KMS-11 (cell line): ENCODE measurements at regions not wholly inside any gene's neighbourhood (a gene's known extent, or its start where the extent isn't known, plus 50 kb on each side); places are given as distances from the start of the nearest gene placed in this dataset.
"Not testable (repeated sequence)": the region's sequence is repeated elsewhere in the genome, so short reads cannot be mapped to it uniquely, and the experiment has no call there.

Experiments used
- H2AFZ ChIP-seq: fragments of 200-600 bp; sonication (generic); 2 replicates; pipeline ENCODE4 v1.6.1; 2016; ENCODE audit warnings: antibody characterized with exemption, mixed run types, low read depth
- H3K27ac ChIP-seq: fragments of 200-600 bp; sonication (generic); 2 replicates; pipeline ENCODE4 v1.6.1; 2016; ENCODE audit warnings: mild to moderate bottlenecking, mixed run types
- H3K27me3 ChIP-seq: fragments of 200-600 bp; sonication (generic); 2 replicates; pipeline ENCODE4 v1.6.1; 2017; ENCODE audit warnings: mild to moderate bottlenecking, low read depth, mixed run types, moderate library complexity; ENCODE audit not compliant: insufficient read depth
- H3K36me3 ChIP-seq: fragments of 200-600 bp; sonication (generic); 2 replicates; pipeline ENCODE4 v1.6.1; 2017; ENCODE audit warnings: mild to moderate bottlenecking, mixed run types; ENCODE audit not compliant: insufficient read depth
- H3K4me1 ChIP-seq: fragments of 200-600 bp; sonication (generic); 2 replicates; pipeline ENCODE4 v1.6.1; 2016; ENCODE audit warnings: mild to moderate bottlenecking, low read depth, mixed run types; ENCODE audit not compliant: poor library complexity, severe bottlenecking
- H3K4me2 ChIP-seq: fragments of 200-600 bp; sonication (generic); 2 replicates; pipeline ENCODE4 v1.7.0; 2016; ENCODE audit warnings: mild to moderate bottlenecking, mixed run types
- H3K4me3 ChIP-seq: fragments of 200-600 bp; sonication (generic); IDR thresholded peaks from 2 replicates; pipeline ENCODE4 v1.6.1; 2017; ENCODE audit warnings: low read depth, low read length, mixed read lengths; ENCODE audit not compliant: insufficient read depth
- H3K79me2 ChIP-seq: fragments of 200-600 bp; sonication (generic); 2 replicates; pipeline ENCODE4 v1.6.1; 2016; ENCODE audit warnings: low read depth, mixed run types; ENCODE audit not compliant: insufficient read depth
- H3K9ac ChIP-seq: fragments of 200-600 bp; sonication (generic); 2 replicates; pipeline ENCODE4 v1.6.1; 2016; ENCODE audit warnings: mild to moderate bottlenecking, mixed run types
- H4K20me1 ChIP-seq: fragments of 200-600 bp; sonication (generic); 2 replicates; pipeline ENCODE4 v1.6.1; 2016; ENCODE audit warnings: mild to moderate bottlenecking, mixed run types; ENCODE audit not compliant: insufficient read depth
- CTCF ChIP-seq: fragments of 200-600 bp; sonication (generic); conservative IDR thresholded peaks from 2 replicates; pipeline ENCODE4 v1.6.1; 2017; ENCODE audit warnings: low read depth, mild to moderate bottlenecking, antibody characterized with exemption, low read length, moderate library complexity, mixed read lengths

GRCh38 chr4:164251257-164251656, 502.7 kb upstream of the SMIM31 start:
- no peak for TF ChIP-seq CTCF
- no peak overlapping the region for H3K4me3 ChIP-seq

GRCh38 chr4:164252286-164252685, 501.6 kb upstream of the SMIM31 start:
- H2AFZ ChIP-seq = no peak overlapping the region
- no peaks in the 10 kb centered on the region for H3K4me1 ChIP-seq
- H3K27ac ChIP-seq = no peak overlapping the region
- H4K20me1 ChIP-seq = no peaks in the 10 kb centered on the region; the same call in 1 of the 2 replicates
- H3K79me2 ChIP-seq = no peaks in the 10 kb centered on the region
- H3K4me2 ChIP-seq = no peak overlapping the region
- no peak overlapping the region for H3K9ac ChIP-seq
- TF ChIP-seq CTCF = no peak
- H3K36me3 ChIP-seq = no peaks in the 10 kb centered on the region
- H3K4me3 ChIP-seq = no peak overlapping the region
- no peaks in the 10 kb centered on the region for H3K27me3 ChIP-seq

More at GRCh38 chr4:164251257-164251656, 502.7 kb upstream of the SMIM31 start:
- Histone ChIP-seq H3K9ac (no peak overlapping the region), H3K79me2 (no peaks in the 10 kb centered on the region), H3K4me2 (no peak overlapping the region), H3K4me1 (no peaks in the 10 kb centered on the region), H3K36me3 (no peaks in the 10 kb centered on the region), H4K20me1 (no peaks in the 10 kb centered on the region; the same call in 1 of the 2 replicates), H3K27ac (no peak overlapping the region), H2AFZ (no peak overlapping the region), H3K27me3 (no peaks in the 10 kb centered on the region)

GRCh38 chr4:164261831-164262230, 492.1 kb upstream of the SMIM31 start:
- Histone ChIP-seq H2AFZ (no peak overlapping the region), H3K27ac (no peak overlapping the region), H3K4me1 (no peaks in the 10 kb centered on the region), H3K4me3 (no peak overlapping the region), H3K4me2 (no peak overlapping the region), H4K20me1 (no peaks in the 10 kb centered on the region), H3K36me3 (no peaks in the 10 kb centered on the region), H3K27me3 (no peaks in the 10 kb centered on the region), H3K9ac (no peak overlapping the region), H3K79me2 (no peaks in the 10 kb centered on the region)
- TF ChIP-seq CTCF = no peak

- H4K20me1 ChIP-seq, H3K27me3 ChIP-seq, H2AFZ ChIP-seq, H3K36me3 ChIP-seq, H3K79me2 ChIP-seq, H3K27ac ChIP-seq, H3K9ac ChIP-seq, H3K4me3 ChIP-seq, H3K4me1 ChIP-seq, H3K4me2 ChIP-seq: not testable (repeated sequence)
Measured at GRCh38 chr4:164262508-164262907, 491.4 kb upstream of the SMIM31 start.

GRCh38 chr4:164277414-164277813, 476.5 kb upstream of the SMIM31 start:
- not testable (repeated sequence) for H3K4me2 ChIP-seq, H3K27ac ChIP-seq, H4K20me1 ChIP-seq, H3K9ac ChIP-seq, H3K4me1 ChIP-seq, H3K79me2 ChIP-seq, H3K36me3 ChIP-seq, H3K4me3 ChIP-seq, H2AFZ ChIP-seq, H3K27me3 ChIP-seq
